IMR-90 (cell line): ENCODE measurements at regions not wholly inside any gene's neighbourhood (a gene's known extent, or its start where the extent isn't known, plus 50 kb on each side); places are given as distances from the start of the nearest gene placed in this dataset.

ENCODE experiments used
- ATAC-seq: fragments of 200-7000 bp; cut with Tn5 transposase; 2 replicates; pipeline ENCODE4 v1.9.1; 2020; ENCODE audit warnings: low read depth, mild to moderate bottlenecking, moderate library complexity
- BruUV-seq: library from RNA; stranded (reverse); fragments of 400-500 nt; replicated peaks from 2 replicates; lab custom pipeline; 2021; lab: Mats Ljungman, UMichigan
- CTCF ChIA-PET: fragments of 300-600 bp; formaldehyde crosslinking; extraction: SDS; loops from one replicate; lab custom pipeline; 2021; ENCODE audit warnings: antibody characterized with exemption; lab: Yijun Ruan, JAX
- POLR2A ChIA-PET: fragments of 300-600 bp; sonication (Branson Sonifier 250); formaldehyde crosslinking; loops from one replicate; lab custom pipeline; 2022; ENCODE audit warnings: antibody characterized with exemption; ENCODE audit not compliant: unreplicated experiment; lab: Charles Lee
- DNase-seq: peaks from one replicate; pipeline ENCODE4 v3.0.0; 2013
- H2AFZ ChIP-seq: replicated peaks from 2 replicates; pipeline ENCODE3; 2013; ENCODE audit warnings: low read length, mild to moderate bottlenecking; ENCODE audit not compliant: poor library complexity
- H2AK5ac ChIP-seq: 2 replicates; pipeline ENCODE4 v1.6.1; 2013; ENCODE audit warnings: low read depth, low read length, inconsistent platforms
- H2AK9ac ChIP-seq: replicated peaks from 2 replicates; pipeline ENCODE3; 2013; ENCODE audit warnings: mild to moderate bottlenecking, low read depth, low read length, moderate library complexity; ENCODE audit not compliant: poor library complexity
- H2BK120ac ChIP-seq: 2 replicates; pipeline ENCODE4 v1.6.1; 2013; ENCODE audit warnings: low read depth, low read length, inconsistent platforms
- H2BK15ac ChIP-seq: 3 replicates; pipeline ENCODE4 v1.6.1; 2013; ENCODE audit warnings: low read depth, low read length, inconsistent platforms
- H2BK20ac ChIP-seq: 2 replicates; pipeline ENCODE4 v1.6.1; 2013; ENCODE audit warnings: low read depth, mild to moderate bottlenecking, inconsistent platforms, low read length, moderate library complexity
- H2BK5ac ChIP-seq: 2 replicates; pipeline ENCODE4 v1.6.1; 2013; ENCODE audit warnings: mild to moderate bottlenecking, low read depth, low read length, inconsistent platforms; ENCODE audit not compliant: poor library complexity, severe bottlenecking
- H3K14ac ChIP-seq: replicated peaks from 2 replicates; pipeline ENCODE4 v1.6.1; 2013; ENCODE audit warnings: low read depth, low read length, inconsistent platforms
- H3K18ac ChIP-seq: 2 replicates; pipeline ENCODE4 v1.6.1; 2013; ENCODE audit warnings: low read depth, low read length, control low read depth
- H3K23ac ChIP-seq: 2 replicates; pipeline ENCODE4 v1.6.1; 2013; ENCODE audit warnings: low read depth, low read length, inconsistent platforms
- H3K27ac ChIP-seq: 2 replicates; pipeline ENCODE4 v1.5.1; 2013; ENCODE audit warnings: mild to moderate bottlenecking, control low read depth, low read length; ENCODE audit not compliant: insufficient read depth
- H3K27me3 ChIP-seq: 2 replicates; pipeline ENCODE4 v1.6.1; 2013; ENCODE audit warnings: low read length; ENCODE audit not compliant: control insufficient read depth, insufficient read depth
- H3K36me3 ChIP-seq: 2 replicates; pipeline ENCODE4 v1.6.1; 2013; ENCODE audit warnings: low read length, mixed read lengths; ENCODE audit not compliant: control insufficient read depth, insufficient read depth
- H3K4ac ChIP-seq: 2 replicates; pipeline ENCODE4 v1.6.1; 2013; ENCODE audit warnings: low read depth, low read length, inconsistent platforms
- H3K4me1 ChIP-seq: 2 replicates; pipeline ENCODE4 v1.6.1; 2013; ENCODE audit warnings: low read length, mixed read lengths; ENCODE audit not compliant: control insufficient read depth, insufficient read depth
- H3K4me2 ChIP-seq: 2 replicates; pipeline ENCODE4 v1.6.1; 2013; ENCODE audit warnings: low read depth, mild to moderate bottlenecking, control low read depth, low read length, moderate library complexity
- H3K4me3 ChIP-seq: 2 replicates; pipeline ENCODE4 v1.5.1; 2013; ENCODE audit warnings: low read depth, mild to moderate bottlenecking, control low read depth, low read length, moderate library complexity; ENCODE audit not compliant: insufficient read depth
- H3K56ac ChIP-seq: 2 replicates; pipeline ENCODE4 v1.6.1; 2013; ENCODE audit warnings: low read length, inconsistent platforms; ENCODE audit not compliant: insufficient read depth; ENCODE audit errors: extremely low read depth
- H3K79me1 ChIP-seq, 2 experiments: 2 replicates each; pipeline ENCODE4 v1.6.1; 2013; ENCODE audit warnings: low read length in 2 of 2, inconsistent platforms in 1 of 2, low read depth in 1 of 2
- H3K9ac ChIP-seq: 2 replicates; pipeline ENCODE4 v1.6.1; 2013; ENCODE audit warnings: low read depth, low read length, control low read depth
- H3K9me1 ChIP-seq: 2 replicates; pipeline ENCODE4 v1.6.1; 2013; ENCODE audit warnings: low read length, inconsistent platforms; ENCODE audit not compliant: insufficient read depth
- H3K9me3 ChIP-seq: 2 replicates; pipeline ENCODE4 v1.6.1; 2013; ENCODE audit warnings: low read length; ENCODE audit not compliant: control insufficient read depth, insufficient read depth
- H4K20me1 ChIP-seq: 2 replicates; pipeline ENCODE4 v1.6.1; 2013; ENCODE audit warnings: low read length, inconsistent platforms; ENCODE audit not compliant: insufficient read depth
- H4K5ac ChIP-seq: 2 replicates; pipeline ENCODE4 v1.6.1; 2013; ENCODE audit warnings: mild to moderate bottlenecking, low read depth, low read length, control low read depth
- H4K8ac ChIP-seq, 2 experiments: 2 replicates each; pipeline ENCODE4 v1.6.1; 2013; ENCODE audit warnings: low read depth in 2 of 2, low read length in 2 of 2, control low read depth in 1 of 2, inconsistent platforms in 1 of 2
- H4K91ac ChIP-seq: 2 replicates; pipeline ENCODE4 v1.6.1; 2013; ENCODE audit warnings: low read depth, low read length, inconsistent platforms; ENCODE audit not compliant: insufficient read depth
- CEBPB ChIP-seq: IDR thresholded peaks from 2 replicates; pipeline ENCODE4 v1.6.1; 2012; ENCODE audit warnings: low read depth, low read length, improper control_type of control experiment
- CHD1 ChIP-seq: IDR thresholded peaks from 2 replicates; pipeline ENCODE4 v1.6.1; 2012; ENCODE audit warnings: low read depth, low read length, improper control_type of control experiment
- CTCF ChIP-seq: conservative IDR thresholded peaks from 2 replicates; pipeline ENCODE4 v1.5.1; 2012; ENCODE audit warnings: mild to moderate bottlenecking, low read depth, low read length, improper control_type of control experiment
- ELK1 ChIP-seq: fragments of 150-350 bp; IDR thresholded peaks from 2 replicates; pipeline ENCODE4 v1.6.1; 2016; ENCODE audit warnings: low read depth, mild to moderate bottlenecking, low read length, moderate library complexity, borderline replicate concordance
- FOS ChIP-seq: fragments of 150-350 bp; IDR thresholded peaks from 2 replicates; pipeline ENCODE4 v1.6.1; 2016; ENCODE audit warnings: low read depth, low read length
- MAFK ChIP-seq: IDR thresholded peaks from 2 replicates; pipeline ENCODE4 v1.6.1; 2012; ENCODE audit warnings: low read depth, low read length, improper control_type of control experiment
- MAZ ChIP-seq: IDR thresholded peaks from 2 replicates; pipeline ENCODE4 v1.6.1; 2012; ENCODE audit warnings: low read depth, mild to moderate bottlenecking, low read length, improper control_type of control experiment, moderate library complexity, borderline replicate concordance
- MXI1 ChIP-seq: IDR thresholded peaks from 2 replicates; pipeline ENCODE4 v1.6.1; 2012; ENCODE audit warnings: low read depth, mild to moderate bottlenecking, low read length, moderate library complexity, borderline replicate concordance
- NFE2L2 ChIP-seq: fragments of 150-350 bp; IDR thresholded peaks from 2 replicates; pipeline ENCODE4 v1.6.1; 2016; ENCODE audit warnings: low read depth, mild to moderate bottlenecking, low read length
- POLR2A ChIP-seq: IDR thresholded peaks from 2 replicates; pipeline ENCODE4 v1.6.1; 2012; ENCODE audit warnings: mild to moderate bottlenecking, low read depth, low read length
- RAD21 ChIP-seq: IDR thresholded peaks from 2 replicates; pipeline ENCODE4 v1.6.1; 2012; ENCODE audit warnings: low read length, improper control_type of control experiment
- RCOR1 ChIP-seq: IDR thresholded peaks from 2 replicates; pipeline ENCODE4 v1.6.1; 2012; ENCODE audit warnings: mild to moderate bottlenecking, low read length, improper control_type of control experiment; ENCODE audit not compliant: insufficient replicate concordance
- RFX5 ChIP-seq: IDR thresholded peaks from 2 replicates; pipeline ENCODE4 v1.8.0; 2012; ENCODE audit warnings: low read depth, mild to moderate bottlenecking, low read length, moderate library complexity
- SMC3 ChIP-seq: fragments of 150-350 bp; IDR thresholded peaks from 2 replicates; pipeline ENCODE4 v1.6.1; 2016; ENCODE audit warnings: low read depth, mild to moderate bottlenecking, antibody characterized with exemption, low read length, moderate library complexity
- USF2 ChIP-seq: fragments of 150-350 bp; IDR thresholded peaks from 2 replicates; pipeline ENCODE4 v1.6.1; 2017; ENCODE audit warnings: mild to moderate bottlenecking, antibody characterized with exemption, low read length, low read depth
- WGBS, 2 experiments: methylation state at CpG; one replicate each; pipeline versions ENCODE4 v1.1.5 to v1.1.7; 2013; ENCODE audit warnings: missing lambda C conversion rate in 2 of 2; ENCODE audit not compliant: insufficient read length in 1 of 2; ENCODE audit errors: extremely low coverage in 2 of 2; 5-methylcytosine and 5-hydroxymethylcytosine counted together
- dilution Hi-C: fragments of 300-500 bp; cut with HindIII; formaldehyde crosslinking; loops from one replicate; pipeline ENCODE4 v1.14.3; 2018; ENCODE audit warnings: low sequenced_read_pairs; ENCODE audit not compliant: unreplicated experiment
- in situ Hi-C: fragments of 300-500 bp; cut with MboI; formaldehyde crosslinking; loops from 3 replicates; pipeline ENCODE4 v1.14.3; 2019; ENCODE audit warnings: low sequenced_read_pairs, inconsistent platforms, mixed read lengths
- intact Hi-C: fragments of 100-400 bp; cut with micrococcal nuclease; formaldehyde crosslinking; loops from 2 replicates; pipeline ENCODE4 v1.10.0; 2022

- CTCF ChIA-PET, result no interaction called here
- ATAC-seq (no peak), DNase-seq (no peak)
- H4K91ac ChIP-seq, result no peak overlapping the region
- H3K27me3 ChIP-seq, result no peaks in the 10 kb centered on the region
- H2BK20ac ChIP-seq, result no peak overlapping the region
- H2BK15ac ChIP-seq, result no peak overlapping the region
- no peaks in the 10 kb centered on the region; the same call in 1 of the 2 replicates for H3K9me1 ChIP-seq
- H3K23ac ChIP-seq, result no peak overlapping the region
- no peak overlapping the region for H2AK9ac ChIP-seq
- no peaks in the 10 kb centered on the region for H3K36me3 ChIP-seq
- TF ChIP-seq USF2, result no peak
- TF ChIP-seq ELK1, result no peak
- TF ChIP-seq NFE2L2, result no peak
- TF ChIP-seq MXI1, result no peak
- no peak for TF ChIP-seq RAD21
- no peak for TF ChIP-seq SMC3
- no peak for TF ChIP-seq CEBPB
- TF ChIP-seq FOS, result no peak
- TF ChIP-seq CHD1, result no peak
- no peak for TF ChIP-seq RFX5
- TF ChIP-seq RCOR1, result no peak
- TF ChIP-seq CTCF, result no peak
- TF ChIP-seq MAZ, result no peak
- no peak for TF ChIP-seq POLR2A
- TF ChIP-seq MAFK, result no peak
- no peak overlapping the region for H2AK5ac ChIP-seq
- no peak overlapping the region for H3K4me2 ChIP-seq
- H4K20me1 ChIP-seq, result no peaks in the 10 kb centered on the region
- H3K9ac ChIP-seq, result no peak overlapping the region
- BruUV-seq, result no TSS peak
- dilution Hi-C loops (no loop called here), intact Hi-C loops (loop anchor here (5.0 to 10.0 kb wide), 7 partner anchors 245 to 1410 kb away; no protein-coding TSS in a partner anchor), in situ Hi-C loops (loop anchor here (10.0 to 25.0 kb wide), 5 partner anchors 492 to 1400 kb away; partner anchors contain the start of gene JARID2)
- no peak overlapping the region for H3K4me3 ChIP-seq
- H2BK5ac ChIP-seq, result no peak overlapping the region
- H4K8ac ChIP-seq, result no peak overlapping the region
- H3K79me1 ChIP-seq, result no peaks in the 10 kb centered on the region
- no peak overlapping the region for H3K4ac ChIP-seq
- POLR2A ChIA-PET, result no interaction called here
- H3K18ac ChIP-seq, result no peak overlapping the region
- H3K27ac ChIP-seq, result no peak overlapping the region
- no CpG with 5 or more reads among the region's 5 CpGs for WGBS, 2 experiments
- no peak overlapping the region for H4K5ac ChIP-seq
- H3K4me1 ChIP-seq, result peaks cover 9% of the 10 kb centered on the region
- H3K9me3 ChIP-seq, result no peaks in the 10 kb centered on the region
- H3K56ac ChIP-seq, result no peak overlapping the region
- no peak overlapping the region for H3K14ac ChIP-seq
- no peak overlapping the region for H2BK120ac ChIP-seq
- no peak overlapping the region for H2AFZ ChIP-seq
These were observed 95.1 kb downstream of the CD83 start for GRCh38 chr6:14212632-14213031.
